IMR-90 (cell line): ENCODE measurements at regions not wholly inside any gene's neighbourhood (a gene's known extent, or its start where the extent isn't known, plus 50 kb on each side); places are given as distances from the start of the nearest gene placed in this dataset.

Source experiments
- ATAC-seq: fragments of 200-7000 bp; cut with Tn5 transposase; 2 replicates; pipeline ENCODE4 v1.9.1; 2020; ENCODE audit warnings: low read depth, mild to moderate bottlenecking, moderate library complexity
- BruUV-seq: library from RNA; stranded (reverse); fragments of 400-500 nt; replicated peaks from 2 replicates; lab custom pipeline; 2021; lab: Mats Ljungman, UMichigan
- CTCF ChIA-PET: fragments of 300-600 bp; formaldehyde crosslinking; extraction: SDS; loops from one replicate; lab custom pipeline; 2021; ENCODE audit warnings: antibody characterized with exemption; lab: Yijun Ruan, JAX
- POLR2A ChIA-PET: fragments of 300-600 bp; sonication (Branson Sonifier 250); formaldehyde crosslinking; loops from one replicate; lab custom pipeline; 2022; ENCODE audit warnings: antibody characterized with exemption; ENCODE audit not compliant: unreplicated experiment; lab: Charles Lee
- DNase-seq: peaks from one replicate; pipeline ENCODE4 v3.0.0; 2013
- H2AFZ ChIP-seq: replicated peaks from 2 replicates; pipeline ENCODE3; 2013; ENCODE audit warnings: low read length, mild to moderate bottlenecking; ENCODE audit not compliant: poor library complexity
- H2AK5ac ChIP-seq: 2 replicates; pipeline ENCODE4 v1.6.1; 2013; ENCODE audit warnings: low read depth, low read length, inconsistent platforms
- H2AK9ac ChIP-seq: replicated peaks from 2 replicates; pipeline ENCODE3; 2013; ENCODE audit warnings: mild to moderate bottlenecking, low read depth, low read length, moderate library complexity; ENCODE audit not compliant: poor library complexity
- H2BK120ac ChIP-seq: 2 replicates; pipeline ENCODE4 v1.6.1; 2013; ENCODE audit warnings: low read depth, low read length, inconsistent platforms
- H2BK15ac ChIP-seq: 3 replicates; pipeline ENCODE4 v1.6.1; 2013; ENCODE audit warnings: low read depth, low read length, inconsistent platforms
- H2BK20ac ChIP-seq: 2 replicates; pipeline ENCODE4 v1.6.1; 2013; ENCODE audit warnings: low read depth, mild to moderate bottlenecking, inconsistent platforms, low read length, moderate library complexity
- H2BK5ac ChIP-seq: 2 replicates; pipeline ENCODE4 v1.6.1; 2013; ENCODE audit warnings: mild to moderate bottlenecking, low read depth, low read length, inconsistent platforms; ENCODE audit not compliant: poor library complexity, severe bottlenecking
- H3K14ac ChIP-seq: replicated peaks from 2 replicates; pipeline ENCODE4 v1.6.1; 2013; ENCODE audit warnings: low read depth, low read length, inconsistent platforms
- H3K18ac ChIP-seq: 2 replicates; pipeline ENCODE4 v1.6.1; 2013; ENCODE audit warnings: low read depth, low read length, control low read depth
- H3K23ac ChIP-seq: 2 replicates; pipeline ENCODE4 v1.6.1; 2013; ENCODE audit warnings: low read depth, low read length, inconsistent platforms
- H3K27ac ChIP-seq: 2 replicates; pipeline ENCODE4 v1.5.1; 2013; ENCODE audit warnings: mild to moderate bottlenecking, control low read depth, low read length; ENCODE audit not compliant: insufficient read depth
- H3K27me3 ChIP-seq: 2 replicates; pipeline ENCODE4 v1.6.1; 2013; ENCODE audit warnings: low read length; ENCODE audit not compliant: control insufficient read depth, insufficient read depth
- H3K36me3 ChIP-seq: 2 replicates; pipeline ENCODE4 v1.6.1; 2013; ENCODE audit warnings: low read length, mixed read lengths; ENCODE audit not compliant: control insufficient read depth, insufficient read depth
- H3K4ac ChIP-seq: 2 replicates; pipeline ENCODE4 v1.6.1; 2013; ENCODE audit warnings: low read depth, low read length, inconsistent platforms
- H3K4me1 ChIP-seq: 2 replicates; pipeline ENCODE4 v1.6.1; 2013; ENCODE audit warnings: low read length, mixed read lengths; ENCODE audit not compliant: control insufficient read depth, insufficient read depth
- H3K4me2 ChIP-seq: 2 replicates; pipeline ENCODE4 v1.6.1; 2013; ENCODE audit warnings: low read depth, mild to moderate bottlenecking, control low read depth, low read length, moderate library complexity
- H3K4me3 ChIP-seq: 2 replicates; pipeline ENCODE4 v1.5.1; 2013; ENCODE audit warnings: low read depth, mild to moderate bottlenecking, control low read depth, low read length, moderate library complexity; ENCODE audit not compliant: insufficient read depth
- H3K56ac ChIP-seq: 2 replicates; pipeline ENCODE4 v1.6.1; 2013; ENCODE audit warnings: low read length, inconsistent platforms; ENCODE audit not compliant: insufficient read depth; ENCODE audit errors: extremely low read depth
- H3K79me1 ChIP-seq, 2 experiments: 2 replicates each; pipeline ENCODE4 v1.6.1; 2013; ENCODE audit warnings: low read length in 2 of 2, inconsistent platforms in 1 of 2, low read depth in 1 of 2
- H3K9ac ChIP-seq: 2 replicates; pipeline ENCODE4 v1.6.1; 2013; ENCODE audit warnings: low read depth, low read length, control low read depth
- H3K9me1 ChIP-seq: 2 replicates; pipeline ENCODE4 v1.6.1; 2013; ENCODE audit warnings: low read length, inconsistent platforms; ENCODE audit not compliant: insufficient read depth
- H3K9me3 ChIP-seq: 2 replicates; pipeline ENCODE4 v1.6.1; 2013; ENCODE audit warnings: low read length; ENCODE audit not compliant: control insufficient read depth, insufficient read depth
- H4K20me1 ChIP-seq: 2 replicates; pipeline ENCODE4 v1.6.1; 2013; ENCODE audit warnings: low read length, inconsistent platforms; ENCODE audit not compliant: insufficient read depth
- H4K5ac ChIP-seq: 2 replicates; pipeline ENCODE4 v1.6.1; 2013; ENCODE audit warnings: mild to moderate bottlenecking, low read depth, low read length, control low read depth
- H4K8ac ChIP-seq, 2 experiments: 2 replicates each; pipeline ENCODE4 v1.6.1; 2013; ENCODE audit warnings: low read depth in 2 of 2, low read length in 2 of 2, control low read depth in 1 of 2, inconsistent platforms in 1 of 2
- H4K91ac ChIP-seq: 2 replicates; pipeline ENCODE4 v1.6.1; 2013; ENCODE audit warnings: low read depth, low read length, inconsistent platforms; ENCODE audit not compliant: insufficient read depth
- CEBPB ChIP-seq: IDR thresholded peaks from 2 replicates; pipeline ENCODE4 v1.6.1; 2012; ENCODE audit warnings: low read depth, low read length, improper control_type of control experiment
- CHD1 ChIP-seq: IDR thresholded peaks from 2 replicates; pipeline ENCODE4 v1.6.1; 2012; ENCODE audit warnings: low read depth, low read length, improper control_type of control experiment
- ELK1 ChIP-seq: fragments of 150-350 bp; IDR thresholded peaks from 2 replicates; pipeline ENCODE4 v1.6.1; 2016; ENCODE audit warnings: low read depth, mild to moderate bottlenecking, low read length, moderate library complexity, borderline replicate concordance
- FOS ChIP-seq: fragments of 150-350 bp; IDR thresholded peaks from 2 replicates; pipeline ENCODE4 v1.6.1; 2016; ENCODE audit warnings: low read depth, low read length
- MAFK ChIP-seq: IDR thresholded peaks from 2 replicates; pipeline ENCODE4 v1.6.1; 2012; ENCODE audit warnings: low read depth, low read length, improper control_type of control experiment
- MAZ ChIP-seq: IDR thresholded peaks from 2 replicates; pipeline ENCODE4 v1.6.1; 2012; ENCODE audit warnings: low read depth, mild to moderate bottlenecking, low read length, improper control_type of control experiment, moderate library complexity, borderline replicate concordance
- MXI1 ChIP-seq: IDR thresholded peaks from 2 replicates; pipeline ENCODE4 v1.6.1; 2012; ENCODE audit warnings: low read depth, mild to moderate bottlenecking, low read length, moderate library complexity, borderline replicate concordance
- NFE2L2 ChIP-seq: fragments of 150-350 bp; IDR thresholded peaks from 2 replicates; pipeline ENCODE4 v1.6.1; 2016; ENCODE audit warnings: low read depth, mild to moderate bottlenecking, low read length
- POLR2A ChIP-seq: IDR thresholded peaks from 2 replicates; pipeline ENCODE4 v1.6.1; 2012; ENCODE audit warnings: mild to moderate bottlenecking, low read depth, low read length
- SMC3 ChIP-seq: fragments of 150-350 bp; IDR thresholded peaks from 2 replicates; pipeline ENCODE4 v1.6.1; 2016; ENCODE audit warnings: low read depth, mild to moderate bottlenecking, antibody characterized with exemption, low read length, moderate library complexity
- USF2 ChIP-seq: fragments of 150-350 bp; IDR thresholded peaks from 2 replicates; pipeline ENCODE4 v1.6.1; 2017; ENCODE audit warnings: mild to moderate bottlenecking, antibody characterized with exemption, low read length, low read depth
- dilution Hi-C: fragments of 300-500 bp; cut with HindIII; formaldehyde crosslinking; loops from one replicate; pipeline ENCODE4 v1.14.3; 2018; ENCODE audit warnings: low sequenced_read_pairs; ENCODE audit not compliant: unreplicated experiment
- in situ Hi-C: fragments of 300-500 bp; cut with MboI; formaldehyde crosslinking; loops from 3 replicates; pipeline ENCODE4 v1.14.3; 2019; ENCODE audit warnings: low sequenced_read_pairs, inconsistent platforms, mixed read lengths
- intact Hi-C: fragments of 100-400 bp; cut with micrococcal nuclease; formaldehyde crosslinking; loops from 2 replicates; pipeline ENCODE4 v1.10.0; 2022

GRCh38 chr5:20648981-20649380, 661.0 kb upstream of the CDH18 start:
- POLR2A ChIA-PET: no interaction called here
- no peak overlapping the region for H3K23ac ChIP-seq
- CTCF ChIA-PET: no interaction called here
- no peak overlapping the region for H3K27ac ChIP-seq
- no peak overlapping the region for H2AK9ac ChIP-seq
- DNase-seq (no peak), ATAC-seq (no peak)
- H3K27me3 ChIP-seq: no peaks in the 10 kb centered on the region
- dilution Hi-C loops (no loop called here), intact Hi-C loops (no loop called here), in situ Hi-C loops (no loop called here)
- no peaks in the 10 kb centered on the region for H4K20me1 ChIP-seq
- H4K8ac ChIP-seq: no peak overlapping the region
- H2BK120ac ChIP-seq: no peak overlapping the region
- TF ChIP-seq ELK1: no peak
- no peak for TF ChIP-seq SMC3
- no peak for TF ChIP-seq CEBPB
- no peak for TF ChIP-seq CHD1
- TF ChIP-seq FOS: no peak
- no peak for TF ChIP-seq USF2
- TF ChIP-seq POLR2A: no peak
- no peak for TF ChIP-seq MAZ
- TF ChIP-seq NFE2L2: no peak
- no peak for TF ChIP-seq MXI1
- TF ChIP-seq MAFK: no peak
- H3K36me3 ChIP-seq: no peaks in the 10 kb centered on the region
- H3K18ac ChIP-seq: no peak overlapping the region
- H3K4ac ChIP-seq: no peak overlapping the region
- no peak overlapping the region for H4K5ac ChIP-seq
- H2BK15ac ChIP-seq: no peak overlapping the region
- H3K4me2 ChIP-seq: no peak overlapping the region
- H2BK20ac ChIP-seq: no peak overlapping the region
- no peak overlapping the region for H3K56ac ChIP-seq
- H2BK5ac ChIP-seq: no peak overlapping the region
- no TSS peak for BruUV-seq
- H3K79me1 ChIP-seq: no peaks in the 10 kb centered on the region
- peaks cover 12% of the 10 kb centered on the region for H3K9me3 ChIP-seq
- no peak overlapping the region for H2AFZ ChIP-seq
- H2AK5ac ChIP-seq: no peak overlapping the region
- no peak overlapping the region for H3K4me3 ChIP-seq
- H3K9me1 ChIP-seq: no peaks in the 10 kb centered on the region
- H3K9ac ChIP-seq: no peak overlapping the region
- no peaks in the 10 kb centered on the region for H3K4me1 ChIP-seq
- H3K14ac ChIP-seq: no peak overlapping the region
- no peak overlapping the region for H4K91ac ChIP-seq
